ENCODE measurements at regions not wholly inside any gene's neighbourhood (a gene's known extent, or its start where the extent isn't known, plus 50 kb on each side); places are given as distances from the start of the nearest gene placed in this dataset.

GRCh38 chr13:97091196-97091595 lies 96.9 kb upstream of the OXGR1 start:
- TF ChIP-seq GATA2 (CRISPR knock-in tag; IDR thresholded peaks at IDR 0.05) (no peak), TAF1 (IDR thresholded peaks at IDR 0.05; ENCODE audit: borderline replicate concordance, low read depth, low read length) (no peak)
